NB4 (cell line): ENCODE measurements at regions not wholly inside any gene's neighbourhood (a gene's known extent, or its start where the extent isn't known, plus 50 kb on each side); places are given as distances from the start of the nearest gene placed in this dataset.

Experiments
- DNase-seq: peaks from one replicate; pipeline ENCODE4 v3.0.0; 2010; ENCODE audit warnings: low read depth
- H3K4me3 ChIP-seq: one replicate; pipeline ENCODE4 v1.5.1; 2011; ENCODE audit warnings: mild to moderate bottlenecking, low read depth, low read length, moderate library complexity
- CTCF ChIP-seq: IDR thresholded peaks from one replicate; pipeline ENCODE4 v1.5.1; 2012; ENCODE audit warnings: low read depth, low read length
- MAX ChIP-seq: IDR thresholded peaks from 2 replicates; pipeline ENCODE4 v1.6.1; 2011; ENCODE audit warnings: low read depth, low read length
- MYC ChIP-seq: IDR thresholded peaks from 2 replicates; pipeline ENCODE4 v1.6.1; 2011; ENCODE audit warnings: low read depth, low read length
- POLR2A ChIP-seq: IDR thresholded peaks from 2 replicates; pipeline ENCODE4 v1.6.1; 2011; ENCODE audit warnings: mild to moderate bottlenecking; ENCODE audit not compliant: insufficient read length; ENCODE audit errors: extremely low read depth

- TF ChIP-seq CTCF = no peak
Measured at GRCh38 chr4:140213116-140213515, 59.1 kb upstream of the MAML3 start.

GRCh38 chr4:140212646-140213045 lies 58.7 kb upstream of the MAML3 start:
- TF ChIP-seq CTCF = no peak
- TF ChIP-seq POLR2A = no peak
- TF ChIP-seq MYC = no peak
- no peak for TF ChIP-seq MAX
- DNase-seq = no peak
- no peak overlapping the region for H3K4me3 ChIP-seq

More at GRCh38 chr4:140213116-140213515, 59.1 kb upstream of the MAML3 start:
- no peak overlapping the region for H3K4me3 ChIP-seq
- no peak for DNase-seq

GRCh38 chr4:140212194-140212593 lies 58.2 kb upstream of the MAML3 start:
- no peak overlapping the region for H3K4me3 ChIP-seq
- TF ChIP-seq POLR2A (no peak), CTCF (no peak)
- no peak for DNase-seq

- TF ChIP-seq CTCF (no peak), POLR2A (no peak), MAX (no peak), MYC (no peak)
- DNase-seq = no peak
- no peak overlapping the region for H3K4me3 ChIP-seq
Measured at GRCh38 chr4:140211693-140212092, 57.7 kb upstream of the MAML3 start.

GRCh38 chr4:140211161-140211560 lies 57.2 kb upstream of the MAML3 start:
- TF ChIP-seq CTCF (no peak), MYC (no peak), MAX (no peak), POLR2A (no peak)
- DNase-seq = no peak
- H3K4me3 ChIP-seq = no peak overlapping the region

- DNase-seq = no peak
- no peak overlapping the region for H3K4me3 ChIP-seq
- no peak for TF ChIP-seq POLR2A
Measured at GRCh38 chr4:140208921-140209320, 54.9 kb upstream of the MAML3 start.
